ENCODE measurements at regions not wholly inside any gene's neighbourhood (a gene's known extent, or its start where the extent isn't known, plus 50 kb on each side); places are given as distances from the start of the nearest gene placed in this dataset.

GRCh38 chr12:78483767-78484315, 380.7 kb upstream of the SYT1 start:
- no peak for TF ChIP-seq CTCF (IDR thresholded peaks at IDR 0.05)
- no peak for TF ChIP-seq EP300 (IDR thresholded peaks at IDR 0.05)
- no peak for TF ChIP-seq POLR2A (IDR thresholded peaks at IDR 0.05)
